ENCODE measurements at regions not wholly inside any gene's neighbourhood (a gene's known extent, or its start where the extent isn't known, plus 50 kb on each side); places are given as distances from the start of the nearest gene placed in this dataset.

- no peaks in the 10 kb centered on the region for H3K36me3 ChIP-seq (replicated peaks; ENCODE audit: insufficient read depth, low read length)
- no peak overlapping the region for H3K4me3 ChIP-seq (ENCODE audit: low read length)
- DNase-seq = no peak
- no peaks in the 10 kb centered on the region for H3K9me3 ChIP-seq (replicated peaks; ENCODE audit: insufficient read depth, low read length)
- no peak overlapping the region for H3K9ac ChIP-seq (ENCODE audit: low read length)
- no peak overlapping the region for H2AFZ ChIP-seq (ENCODE audit: low read length)
- TF ChIP-seq EZH2phosphoT487 (IDR thresholded peaks at IDR 0.05; ENCODE audit: low read length) (no peak), CTCF (IDR thresholded peaks at IDR 0.05; ENCODE audit: low read length) (no peak), EZH2 (optimal IDR thresholded peaks at IDR 0.05; ENCODE audit: low read depth, low read length) (no peak)
- H4K20me1 ChIP-seq (ENCODE audit: insufficient read depth, low read length) = no peaks in the 10 kb centered on the region
- H3K27ac ChIP-seq (ENCODE audit: low read length) = no peak overlapping the region
- no peaks in the 10 kb centered on the region for H3K27me3 ChIP-seq (replicated peaks; ENCODE audit: insufficient read depth, low read length)
- no peaks in the 10 kb centered on the region for H3K79me2 ChIP-seq (ENCODE audit: low read length)
- no peaks in the 10 kb centered on the region for H3F3A ChIP-seq (ENCODE audit: insufficient read depth, low read length)
- no peaks in the 10 kb centered on the region for H3K4me1 ChIP-seq (ENCODE audit: low read length)
- H3K9me2 ChIP-seq (replicated peaks; ENCODE audit: insufficient read depth, low read length) = no peaks in the 10 kb centered on the region
- H3K4me2 ChIP-seq (ENCODE audit: low read depth, low read length) = no peak overlapping the region
These were observed 286.1 kb upstream of the TPM1 start for GRCh38 chr15:62756326-62756994.

GRCh38 chr15:62756995-62757360 lies 285.6 kb upstream of the TPM1 start:
- Histone ChIP-seq H3K9ac (ENCODE audit: low read length) (no peak overlapping the region), H2AFZ (ENCODE audit: low read length) (no peak overlapping the region), H3K27me3 (replicated peaks; ENCODE audit: insufficient read depth, low read length) (no peaks in the 10 kb centered on the region), H3K9me2 (replicated peaks; ENCODE audit: insufficient read depth, low read length) (no peaks in the 10 kb centered on the region), H3K4me3 (ENCODE audit: low read length) (no peak overlapping the region), H3K79me2 (ENCODE audit: low read length) (no peaks in the 10 kb centered on the region), H3F3A (ENCODE audit: insufficient read depth, low read length) (no peaks in the 10 kb centered on the region), H3K4me1 (ENCODE audit: low read length) (no peaks in the 10 kb centered on the region), H3K4me2 (ENCODE audit: low read depth, low read length) (no peak overlapping the region), H3K27ac (ENCODE audit: low read length) (no peak overlapping the region), H3K36me3 (replicated peaks; ENCODE audit: insufficient read depth, low read length) (no peaks in the 10 kb centered on the region), H4K20me1 (ENCODE audit: insufficient read depth, low read length) (no peaks in the 10 kb centered on the region), H3K9me3 (replicated peaks; ENCODE audit: insufficient read depth, low read length) (no peaks in the 10 kb centered on the region)
- no peak for DNase-seq
- TF ChIP-seq CTCF (IDR thresholded peaks at IDR 0.05; ENCODE audit: low read length) (no peak), EZH2 (optimal IDR thresholded peaks at IDR 0.05; ENCODE audit: low read depth, low read length) (no peak), EZH2phosphoT487 (IDR thresholded peaks at IDR 0.05; ENCODE audit: low read length) (no peak)

- no peak overlapping the region for H3K4me3 ChIP-seq (ENCODE audit: low read length)
- no peak overlapping the region for H3K27ac ChIP-seq (ENCODE audit: low read length)
- TF ChIP-seq CTCF (IDR thresholded peaks at IDR 0.05; ENCODE audit: low read length) = no peak
- no peak for TF ChIP-seq EZH2phosphoT487 (IDR thresholded peaks at IDR 0.05; ENCODE audit: low read length)
- no peak for TF ChIP-seq EZH2 (optimal IDR thresholded peaks at IDR 0.05; ENCODE audit: low read depth, low read length)
- H3K9me3 ChIP-seq (replicated peaks; ENCODE audit: insufficient read depth, low read length) = no peaks in the 10 kb centered on the region
- no peaks in the 10 kb centered on the region for H3K36me3 ChIP-seq (replicated peaks; ENCODE audit: insufficient read depth, low read length)
- no peaks in the 10 kb centered on the region for H3K9me2 ChIP-seq (replicated peaks; ENCODE audit: insufficient read depth, low read length)
- no peaks in the 10 kb centered on the region for H3F3A ChIP-seq (ENCODE audit: insufficient read depth, low read length)
- no peak overlapping the region for H3K4me2 ChIP-seq (ENCODE audit: low read depth, low read length)
- H3K79me2 ChIP-seq (ENCODE audit: low read length) = no peaks in the 10 kb centered on the region
- no peaks in the 10 kb centered on the region for H3K27me3 ChIP-seq (replicated peaks; ENCODE audit: insufficient read depth, low read length)
- DNase-seq = no peak
- no peak overlapping the region for H2AFZ ChIP-seq (ENCODE audit: low read length)
- H3K4me1 ChIP-seq (ENCODE audit: low read length) = no peaks in the 10 kb centered on the region
- no peaks in the 10 kb centered on the region for H4K20me1 ChIP-seq (ENCODE audit: insufficient read depth, low read length)
- H3K9ac ChIP-seq (ENCODE audit: low read length) = no peak overlapping the region
These were observed 285.0 kb upstream of the TPM1 start for GRCh38 chr15:62757535-62757934.

Measured in MM.1S (cell line).